Peyer's patch (tissue), 4 donors: ENCODE measurements at regions not wholly inside any gene's neighbourhood (a gene's known extent, or its start where the extent isn't known, plus 50 kb on each side); places are given as distances from the start of the nearest gene placed in this dataset.

Experiments used
- DNase-seq, 3 donors: peaks; one replicate each; pipeline ENCODE4 v3.0.0-alpha.2; 2017 to 2019
- H3K27ac ChIP-seq, 4 donors: fragments of 200-600 bp; sonication (generic); one replicate each; pipeline ENCODE4 v1.5.1; 2016 to 2019
- H3K27me3 ChIP-seq, 2 donors: fragments of 200-600 bp; sonication (generic); one replicate each; pipeline ENCODE4 v1.5.1; 2019
- H3K36me3 ChIP-seq, 3 donors: fragments of 200-600 bp; sonication (generic); one replicate each; pipeline ENCODE4 v1.5.1; 2016 to 2019
- H3K4me1 ChIP-seq, 4 donors: fragments of 200-600 bp; sonication (generic); one replicate each; pipeline ENCODE4 v1.5.1; 2016 to 2019
- H3K4me3 ChIP-seq, 4 donors: fragments of 200-600 bp; sonication (generic); 1 replicate in 3 of 4; 2 replicates in 1 of 4; pipeline ENCODE4 v1.5.1; 2016 to 2019; ENCODE audit warnings: mild to moderate bottlenecking in 1 of 4
- H3K9me3 ChIP-seq, 4 donors: fragments of 200-600 bp; sonication (generic); one replicate each; pipeline ENCODE4 v1.5.1; 2016 to 2019; ENCODE audit warnings: mild to moderate bottlenecking in 1 of 4
- CTCF ChIP-seq, 6 experiments: fragments of 450-650 bp in 4 of 6; fragments of 200-600 bp in 2 of 6; sonication (generic) in 1 of 6; IDR thresholded peaks; one replicate each; pipeline ENCODE4 v1.5.1; 2017 to 2019; ENCODE audit warnings: antibody characterized with exemption in 6 of 6, mild to moderate bottlenecking in 3 of 6, moderate library complexity in 1 of 6
- POLR2A ChIP-seq, 2 donors: fragments of 450-650 bp; IDR thresholded peaks; one replicate each; pipeline ENCODE4 v1.5.1; 2017; ENCODE audit warnings: antibody characterized with exemption in 2 of 2, mild to moderate bottlenecking in 2 of 2, moderate library complexity in 2 of 2

- no peak for TF ChIP-seq POLR2A (IDR thresholded peaks at IDR 0.05)
- no peak for TF ChIP-seq CTCF (IDR thresholded peaks at IDR 0.05)
- Histone ChIP-seq H3K4me3 (no peak overlapping the region), H3K4me1 (no peaks in the 10 kb centered on the region), H3K9me3 (peaks cover 0 to 3% (median 0%) of the 10 kb centered on the region in 4 donors), H3K27me3 (no peaks in the 10 kb centered on the region), H3K36me3 (no peaks in the 10 kb centered on the region), H3K27ac (no peak overlapping the region)
- no peak for DNase-seq
Observed at GRCh38 chr13:63855457-63856118, 2439.9 kb upstream of the PCDH20 start.

GRCh38 chr13:63853816-63854215 lies 2438.2 kb upstream of the PCDH20 start:
- no peaks in the 10 kb centered on the region for H3K9me3 ChIP-seq
- H3K27ac ChIP-seq = no peak overlapping the region
- H3K4me1 ChIP-seq = no peaks in the 10 kb centered on the region
- TF ChIP-seq CTCF (IDR thresholded peaks at IDR 0.05) (no peak), POLR2A (IDR thresholded peaks at IDR 0.05) (no peak)
- no peak overlapping the region for H3K4me3 ChIP-seq
- no peaks in the 10 kb centered on the region for H3K27me3 ChIP-seq
- no peaks in the 10 kb centered on the region for H3K36me3 ChIP-seq
- DNase-seq = no peak

GRCh38 chr13:63851526-63851925 lies 2435.9 kb upstream of the PCDH20 start:
- Histone ChIP-seq H3K36me3 (no peaks in the 10 kb centered on the region), H3K4me3 (no peak overlapping the region), H3K27ac (no peak overlapping the region), H3K27me3 (no peaks in the 10 kb centered on the region), H3K9me3 (no peaks in the 10 kb centered on the region), H3K4me1 (no peaks in the 10 kb centered on the region)
- TF ChIP-seq CTCF (IDR thresholded peaks at IDR 0.05) (no peak), POLR2A (IDR thresholded peaks at IDR 0.05) (no peak)
- no peak for DNase-seq

- no peak for DNase-seq
- Histone ChIP-seq H3K27ac (no peak overlapping the region), H3K27me3 (no peaks in the 10 kb centered on the region), H3K4me3 (no peak overlapping the region), H3K9me3 (peaks cover 0 to 15% (median 0%) of the 10 kb centered on the region in 4 donors), H3K36me3 (no peaks in the 10 kb centered on the region), H3K4me1 (no peaks in the 10 kb centered on the region)
- TF ChIP-seq CTCF (IDR thresholded peaks at IDR 0.05) (no peak), POLR2A (IDR thresholded peaks at IDR 0.05) (no peak)
Observed at GRCh38 chr13:63843766-63844699, 2428.4 kb upstream of the PCDH20 start.

GRCh38 chr13:63842102-63842501 lies 2426.5 kb upstream of the PCDH20 start:
- Histone ChIP-seq H3K4me1 (no peaks in the 10 kb centered on the region), H3K36me3 (no peaks in the 10 kb centered on the region), H3K4me3 (no peak overlapping the region), H3K9me3 (peaks cover 0 to 21% (median 0%) of the 10 kb centered on the region in 4 donors), H3K27ac (no peak overlapping the region), H3K27me3 (no peaks in the 10 kb centered on the region)
- no peak for DNase-seq
- no peak for TF ChIP-seq POLR2A (IDR thresholded peaks at IDR 0.05)
- TF ChIP-seq CTCF (IDR thresholded peaks at IDR 0.05) = no peak
